ENCODE measurements at regions not wholly inside any gene's neighbourhood (a gene's known extent, or its start where the extent isn't known, plus 50 kb on each side); places are given as distances from the start of the nearest gene placed in this dataset.

GRCh38 chr1:4312024-4312423 is 342.4 kb upstream of the AJAP1 start:
- TF ChIP-seq CTCF (IDR thresholded peaks at IDR 0.05; ENCODE audit: extremely low read depth in 1 of 2, insufficient read depth in 1 of 2, low read depth in 1 of 2, low read length in 2 of 2) (no peak), EZH2 (IDR thresholded peaks at IDR 0.05; ENCODE audit: borderline replicate concordance, low read depth, low read length, severe bottlenecking) (no peak), POLR2A (IDR thresholded peaks at IDR 0.05; ENCODE audit: low read depth, low read length) (no peak), POLR2AphosphoS5 (IDR thresholded peaks at IDR 0.05; ENCODE audit: insufficient read depth, low read depth, low read length) (no peak)
